MM.1S (cell line): ENCODE measurements at regions not wholly inside any gene's neighbourhood (a gene's known extent, or its start where the extent isn't known, plus 50 kb on each side); places are given as distances from the start of the nearest gene placed in this dataset.

ENCODE experiments used
- EZH2 ChIP-seq: fragments of 300-600 bp; sonication (generic); optimal IDR thresholded peaks from 2 replicates; pipeline ENCODE3; 2017; ENCODE audit warnings: low read depth, mild to moderate bottlenecking, antibody characterized with exemption, low read length, mixed read lengths
- EZH2phosphoT487 ChIP-seq: fragments of 300-600 bp; sonication (generic); IDR thresholded peaks from 2 replicates; pipeline ENCODE4 v1.6.1; 2018; ENCODE audit warnings: antibody characterized with exemption, low read length
- TF ChIP-seq, protein P1 (sequence below): fragments of 300-600 bp; sonication (generic); IDR thresholded peaks from 2 replicates; pipeline ENCODE4 v1.5.1; 2016; ENCODE audit warnings: antibody characterized with exemption, low read length, mixed read lengths

DNA sequence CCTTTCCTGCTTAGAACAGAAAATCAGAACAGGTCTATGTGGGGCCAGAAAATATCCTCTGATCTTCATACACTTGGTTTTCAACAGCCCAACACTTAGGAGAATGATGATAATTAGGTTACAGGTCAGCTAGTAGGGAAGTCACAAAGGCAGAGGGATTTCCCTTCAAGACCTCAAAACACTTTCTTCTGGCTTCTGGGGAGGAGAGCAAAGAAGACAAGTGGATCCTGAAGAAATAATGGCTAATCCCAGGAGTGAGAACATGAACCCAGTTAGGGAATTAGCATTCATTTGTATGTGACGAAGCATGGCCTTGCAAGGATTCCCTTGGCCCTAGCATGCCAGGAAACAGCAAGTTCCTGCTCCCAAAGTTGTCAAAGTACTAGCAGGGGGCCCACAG lies 223.3 kb downstream of the BCAT1 start:
- TF ChIP-seq, protein P1, sequence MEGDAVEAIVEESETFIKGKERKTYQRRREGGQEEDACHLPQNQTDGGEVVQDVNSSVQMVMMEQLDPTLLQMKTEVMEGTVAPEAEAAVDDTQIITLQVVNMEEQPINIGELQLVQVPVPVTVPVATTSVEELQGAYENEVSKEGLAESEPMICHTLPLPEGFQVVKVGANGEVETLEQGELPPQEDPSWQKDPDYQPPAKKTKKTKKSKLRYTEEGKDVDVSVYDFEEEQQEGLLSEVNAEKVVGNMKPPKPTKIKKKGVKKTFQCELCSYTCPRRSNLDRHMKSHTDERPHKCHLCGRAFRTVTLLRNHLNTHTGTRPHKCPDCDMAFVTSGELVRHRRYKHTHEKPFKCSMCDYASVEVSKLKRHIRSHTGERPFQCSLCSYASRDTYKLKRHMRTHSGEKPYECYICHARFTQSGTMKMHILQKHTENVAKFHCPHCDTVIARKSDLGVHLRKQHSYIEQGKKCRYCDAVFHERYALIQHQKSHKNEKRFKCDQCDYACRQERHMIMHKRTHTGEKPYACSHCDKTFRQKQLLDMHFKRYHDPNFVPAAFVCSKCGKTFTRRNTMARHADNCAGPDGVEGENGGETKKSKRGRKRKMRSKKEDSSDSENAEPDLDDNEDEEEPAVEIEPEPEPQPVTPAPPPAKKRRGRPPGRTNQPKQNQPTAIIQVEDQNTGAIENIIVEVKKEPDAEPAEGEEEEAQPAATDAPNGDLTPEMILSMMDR = no peak
- TF ChIP-seq EZH2 (no peak), EZH2phosphoT487 (no peak)
